ENCODE measurements at regions not wholly inside any gene's neighbourhood (a gene's known extent, or its start where the extent isn't known, plus 50 kb on each side); places are given as distances from the start of the nearest gene placed in this dataset.

DNA sequence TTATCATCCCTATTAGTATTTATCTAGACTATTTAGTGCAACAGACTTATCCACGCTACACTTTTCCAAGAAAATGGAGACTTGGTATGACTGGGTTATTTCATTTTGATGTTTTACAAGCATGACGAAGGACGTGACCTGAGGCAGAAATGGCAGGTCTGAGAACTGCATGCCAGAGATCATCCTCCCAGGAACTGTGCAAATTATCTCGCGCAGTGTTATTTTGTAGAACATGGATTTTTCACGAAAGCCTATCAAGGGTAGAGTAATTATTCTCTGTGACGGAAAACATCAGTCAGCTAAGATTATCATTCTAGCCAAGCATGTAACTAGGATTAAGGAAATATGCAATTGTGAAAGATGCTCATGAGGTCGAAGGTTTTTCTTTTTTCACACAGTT lies 361.5 kb upstream of the AJAP1 start:
- CTCF ChIA-PET = no interaction called here
- peaks cover 15% of the 10 kb centered on the region for H3K9me3 Mint-ChIP-seq (ENCODE audit: low read depth, unreplicated experiment)
- H3K27ac Mint-ChIP-seq (ENCODE audit: unreplicated experiment) = no peak overlapping the region
- no peaks in the 10 kb centered on the region for H3K36me3 Mint-ChIP-seq (ENCODE audit: insufficient read depth, unreplicated experiment)
- no TSS peak for BruUV-seq (replicated peaks)
- DNase-seq = no peak
- H3K4me1 Mint-ChIP-seq (ENCODE audit: low read depth, unreplicated experiment) = no peaks in the 10 kb centered on the region
- TF ChIP-seq, protein P1, sequence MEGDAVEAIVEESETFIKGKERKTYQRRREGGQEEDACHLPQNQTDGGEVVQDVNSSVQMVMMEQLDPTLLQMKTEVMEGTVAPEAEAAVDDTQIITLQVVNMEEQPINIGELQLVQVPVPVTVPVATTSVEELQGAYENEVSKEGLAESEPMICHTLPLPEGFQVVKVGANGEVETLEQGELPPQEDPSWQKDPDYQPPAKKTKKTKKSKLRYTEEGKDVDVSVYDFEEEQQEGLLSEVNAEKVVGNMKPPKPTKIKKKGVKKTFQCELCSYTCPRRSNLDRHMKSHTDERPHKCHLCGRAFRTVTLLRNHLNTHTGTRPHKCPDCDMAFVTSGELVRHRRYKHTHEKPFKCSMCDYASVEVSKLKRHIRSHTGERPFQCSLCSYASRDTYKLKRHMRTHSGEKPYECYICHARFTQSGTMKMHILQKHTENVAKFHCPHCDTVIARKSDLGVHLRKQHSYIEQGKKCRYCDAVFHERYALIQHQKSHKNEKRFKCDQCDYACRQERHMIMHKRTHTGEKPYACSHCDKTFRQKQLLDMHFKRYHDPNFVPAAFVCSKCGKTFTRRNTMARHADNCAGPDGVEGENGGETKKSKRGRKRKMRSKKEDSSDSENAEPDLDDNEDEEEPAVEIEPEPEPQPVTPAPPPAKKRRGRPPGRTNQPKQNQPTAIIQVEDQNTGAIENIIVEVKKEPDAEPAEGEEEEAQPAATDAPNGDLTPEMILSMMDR (IDR thresholded peaks at IDR 0.05; ENCODE audit: unreplicated experiment) = no peak
- intact Hi-C loops (cut with micrococcal nuclease; ENCODE audit: unreplicated experiment) = no loop called here
- H3K4me3 Mint-ChIP-seq (ENCODE audit: low read depth, unreplicated experiment) = no peak overlapping the region
- H3K27me3 Mint-ChIP-seq (ENCODE audit: unreplicated experiment) = no peaks in the 10 kb centered on the region

DNA sequence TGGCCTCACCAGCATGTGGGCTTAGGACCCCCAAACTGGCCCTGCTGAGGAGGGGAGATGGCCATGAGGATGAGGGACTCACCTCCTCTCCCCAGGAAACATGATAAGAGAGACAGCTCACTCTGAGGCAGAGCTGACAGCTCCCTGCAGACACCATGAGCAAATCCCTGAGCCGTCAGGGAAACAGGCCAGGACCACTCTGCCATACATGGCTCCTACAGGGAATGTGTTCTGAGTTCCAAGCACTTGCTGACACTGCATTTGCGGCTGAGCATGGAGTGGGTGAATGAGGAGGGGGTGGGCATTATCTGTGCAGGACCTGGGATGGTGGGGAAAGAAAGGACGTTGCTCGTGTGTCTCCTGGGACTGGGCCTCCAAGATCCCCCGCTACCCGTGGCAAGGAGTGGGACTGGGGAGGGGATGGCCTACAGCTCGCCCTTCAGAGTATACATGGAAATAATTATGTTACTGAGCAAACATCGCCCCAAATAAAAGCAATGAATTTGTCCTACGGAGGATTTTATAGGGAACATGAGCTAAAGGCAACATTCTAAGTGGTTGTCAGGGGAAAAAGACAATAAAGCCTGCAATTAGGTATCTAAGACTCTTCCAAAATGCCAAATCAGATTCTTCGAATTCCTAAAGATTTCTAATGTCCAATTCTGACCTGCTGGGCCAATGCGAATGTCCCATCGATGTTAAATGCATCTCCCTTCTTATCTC lies 355.9 kb upstream of the AJAP1 start:
- no peak overlapping the region for H3K27ac Mint-ChIP-seq (ENCODE audit: unreplicated experiment)
- H3K9me3 Mint-ChIP-seq (ENCODE audit: low read depth, unreplicated experiment) = peaks cover 18% of the 10 kb centered on the region
- TF ChIP-seq, protein P1 (IDR thresholded peaks at IDR 0.05; ENCODE audit: unreplicated experiment) = no peak
- BruUV-seq (replicated peaks) = no TSS peak
- H3K27me3 Mint-ChIP-seq (ENCODE audit: unreplicated experiment) = no peaks in the 10 kb centered on the region
- H3K36me3 Mint-ChIP-seq (ENCODE audit: insufficient read depth, unreplicated experiment) = no peaks in the 10 kb centered on the region
- no peak for DNase-seq
- H3K4me1 Mint-ChIP-seq (ENCODE audit: low read depth, unreplicated experiment) = no peaks in the 10 kb centered on the region
- intact Hi-C loops (cut with micrococcal nuclease; ENCODE audit: unreplicated experiment) = no loop called here
- CTCF ChIA-PET = interaction anchor here (0.6 kb wide), 1 partner anchor 147 kb away, joined by 3 read pairs; no protein-coding TSS in a partner anchor
- H3K4me3 Mint-ChIP-seq (ENCODE audit: low read depth, unreplicated experiment) = no peak overlapping the region

DNA sequence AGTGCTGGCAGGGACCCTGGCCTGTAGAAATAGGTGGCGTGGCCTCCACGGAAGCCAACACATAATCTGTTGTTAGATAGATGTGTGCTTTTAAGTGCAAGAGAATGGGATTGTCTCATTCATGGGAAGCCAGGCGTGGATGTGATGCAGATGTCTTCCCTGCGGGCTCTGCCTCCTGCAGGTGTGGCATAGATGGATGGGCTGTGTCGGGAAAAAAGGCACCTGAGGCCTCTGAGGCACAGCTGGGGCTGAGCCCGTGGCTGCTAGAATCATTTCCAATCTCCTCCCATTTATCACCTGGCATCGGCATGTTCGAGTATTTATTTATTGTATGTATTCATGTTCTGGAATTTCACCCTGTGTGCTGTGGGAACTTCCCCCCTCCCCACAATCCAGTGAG lies 353.4 kb upstream of the AJAP1 start:
- intact Hi-C loops (cut with micrococcal nuclease; ENCODE audit: unreplicated experiment) = no loop called here
- DNase-seq = no peak
- no TSS peak for BruUV-seq (replicated peaks)
- Mint-ChIP-seq H3K4me3 (ENCODE audit: low read depth, unreplicated experiment) (no peak overlapping the region), H3K27ac (ENCODE audit: unreplicated experiment) (no peak overlapping the region), H3K36me3 (ENCODE audit: insufficient read depth, unreplicated experiment) (no peaks in the 10 kb centered on the region), H3K4me1 (ENCODE audit: low read depth, unreplicated experiment) (no peaks in the 10 kb centered on the region), H3K27me3 (ENCODE audit: unreplicated experiment) (no peaks in the 10 kb centered on the region), H3K9me3 (ENCODE audit: low read depth, unreplicated experiment) (peaks cover 15% of the 10 kb centered on the region)
- CTCF ChIA-PET = no interaction called here
- TF ChIP-seq, protein P1 (IDR thresholded peaks at IDR 0.05; ENCODE audit: unreplicated experiment) = no peak

DNA sequence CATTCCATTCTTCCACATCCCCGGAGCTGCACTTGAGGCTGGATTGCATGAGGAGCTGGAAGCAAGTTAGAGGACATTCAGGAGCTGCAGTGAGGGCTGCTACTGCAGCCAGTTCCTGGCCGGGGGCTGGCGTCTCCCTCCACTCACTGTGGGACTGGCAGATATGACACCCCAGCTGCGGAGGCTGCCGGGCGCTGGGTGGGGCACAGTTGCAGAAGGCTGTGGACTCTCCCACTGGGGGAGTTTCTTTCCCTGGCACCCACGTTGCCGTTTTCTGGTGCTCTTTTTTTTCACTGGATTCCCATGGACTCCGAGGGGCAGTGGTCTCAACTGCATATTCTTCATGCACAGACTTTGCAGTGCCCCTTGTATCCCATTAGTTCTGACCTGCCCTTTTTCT lies 351.1 kb upstream of the AJAP1 start:
- TF ChIP-seq, protein P1 (IDR thresholded peaks at IDR 0.05; ENCODE audit: unreplicated experiment) = no peak
- CTCF ChIA-PET = no interaction called here
- no peak overlapping the region for H3K4me3 Mint-ChIP-seq (ENCODE audit: low read depth, unreplicated experiment)
- DNase-seq = no peak
- peaks cover 7% of the 10 kb centered on the region for H3K9me3 Mint-ChIP-seq (ENCODE audit: low read depth, unreplicated experiment)
- no peaks in the 10 kb centered on the region for H3K4me1 Mint-ChIP-seq (ENCODE audit: low read depth, unreplicated experiment)
- intact Hi-C loops (cut with micrococcal nuclease; ENCODE audit: unreplicated experiment) = no loop called here
- no peaks in the 10 kb centered on the region for H3K27me3 Mint-ChIP-seq (ENCODE audit: unreplicated experiment)
- no peak overlapping the region for H3K27ac Mint-ChIP-seq (ENCODE audit: unreplicated experiment)
- H3K36me3 Mint-ChIP-seq (ENCODE audit: insufficient read depth, unreplicated experiment) = no peaks in the 10 kb centered on the region
- no TSS peak for BruUV-seq (replicated peaks)
